ENCODE measurements at regions not wholly inside any gene's neighbourhood (a gene's known extent, or its start where the extent isn't known, plus 50 kb on each side); places are given as distances from the start of the nearest gene placed in this dataset.

- Histone ChIP-seq H3K36me3 (ENCODE audit: control insufficient read depth in 2 of 2, insufficient read depth in 2 of 2, low read length in 1 of 2) (no peaks in the 10 kb centered on the region), H4K20me1 (ENCODE audit: control insufficient read depth, insufficient read depth) (no peaks in the 10 kb centered on the region), H3K27me3 (replicated peaks in 1 of 2; ENCODE audit: control insufficient read depth in 2 of 2, insufficient read depth in 2 of 2, low read length in 1 of 2) (no peaks in the 10 kb centered on the region), H3K4me2 (ENCODE audit: control insufficient read depth, insufficient read depth) (no peak overlapping the region), H2AFZ (ENCODE audit: control insufficient read depth, low read depth, low read length) (no peak overlapping the region), H3K4me1 (ENCODE audit: control insufficient read depth, insufficient read depth, low read length) (no peaks in the 10 kb centered on the region), H3K9me3 (replicated peaks; ENCODE audit: control insufficient read depth, insufficient read depth, low read length) (no peaks in the 10 kb centered on the region), H3K9ac (ENCODE audit: control insufficient read depth, insufficient read depth, low read length) (no peak overlapping the region), H3K79me2 (ENCODE audit: control insufficient read depth, insufficient read depth, low read length) (no peaks in the 10 kb centered on the region), H3K4me3 (no peak overlapping the region), H3K27ac (ENCODE audit: control insufficient read depth, insufficient read depth) (no peak overlapping the region)
- SMC1A ChIA-PET (ENCODE audit: uncharacterized antibody, unreplicated experiment) = interaction anchor here (0.6 kb wide), 1 partner anchor 1014 kb away, joined by 3 read pairs; no protein-coding TSS in a partner anchor
- DNase-seq (ENCODE audit: low read depth, low spot score) (no peak), ATAC-seq (no peak), FAIRE-seq (no peak)
- RAD21 ChIA-PET (ENCODE audit: unreplicated experiment) = no interaction called here
- intact Hi-C loops (cut with micrococcal nuclease; ENCODE audit: unreplicated experiment) = no loop called here
- TF ChIP-seq USF2 (IDR thresholded peaks at IDR 0.05; ENCODE audit: borderline replicate concordance, low read depth, low read length) (no peak), LARP7 (IDR thresholded peaks at IDR 0.05) (no peak), SMAD5 (IDR thresholded peaks at IDR 0.05; ENCODE audit: low read depth) (no peak), SKIL (IDR thresholded peaks at IDR 0.05; ENCODE audit: low read depth, poor library complexity, severe bottlenecking) (no peak), RELA (IDR thresholded peaks at IDR 0.05; ENCODE audit: borderline replicate concordance, partially characterized antibody) (no peak), ZBTB4 (CRISPR knock-in tag; IDR thresholded peaks at IDR 0.05) (no peak), NFIC (IDR thresholded peaks at IDR 0.05; ENCODE audit: low read depth, low read length) (no peak), MYB (IDR thresholded peaks at IDR 0.05; ENCODE audit: borderline replicate concordance, low read depth, low read length) (no peak), RUNX3 (IDR thresholded peaks at IDR 0.05; ENCODE audit: low read length) (no peak), RFX5 (IDR thresholded peaks at IDR 0.05; ENCODE audit: low read depth, low read length) (no peak), TARDBP (IDR thresholded peaks at IDR 0.05; ENCODE audit: borderline replicate concordance) (no peak), POU2F2 (IDR thresholded peaks at IDR 0.05; ENCODE audit: borderline replicate concordance, low read depth, low read length) (no peak), EGR1 (IDR thresholded peaks at IDR 0.05; ENCODE audit: borderline replicate concordance in 1 of 2, low read depth in 2 of 2, low read length in 2 of 2) (no peak), IRF3 (IDR thresholded peaks at IDR 0.05) (no peak), POLR2AphosphoS5 (IDR thresholded peaks at IDR 0.05; ENCODE audit: low read length) (no peak)
- no TSS peak for BruUV-seq (replicated peaks)
- POLR2A ChIA-PET = no interaction called here
- CTCF ChIA-PET = no interaction called here
- in situ Hi-C loops (cut with MboI) = no loop called here
These were observed 305.9 kb upstream of the MEX3C start for GRCh38 chr18:51503351-51503750.

All from GM12878 (cell line).